Ovary (tissue), 3 donors: ENCODE measurements at regions not wholly inside any gene's neighbourhood (a gene's known extent, or its start where the extent isn't known, plus 50 kb on each side); places are given as distances from the start of the nearest gene placed in this dataset.

Experiments
- CTCF ChIP-seq, 3 donors: fragments of 450-650 bp in 2 of 3; fragments of 200-600 bp in 1 of 3; IDR thresholded peaks; one replicate each; pipeline versions ENCODE4 v1.5.1 to v1.8.0; 2016 to 2022; ENCODE audit warnings: antibody characterized with exemption in 3 of 3, mild to moderate bottlenecking in 1 of 3
- POLR2A ChIP-seq: fragments of 450-650 bp; IDR thresholded peaks from one replicate; pipeline ENCODE4 v1.6.1; 2017; ENCODE audit warnings: antibody characterized with exemption, mild to moderate bottlenecking, moderate library complexity
- donor health status: DM: no; HTN: no; CAD: no.

GRCh38 chr21:16193496-16194094 lies 463.8 kb downstream of the USP25 start:
- TF ChIP-seq CTCF (IDR thresholded peaks at IDR 0.05), result no peak
- no peak for TF ChIP-seq POLR2A
